Natural killer cell (primary cell): ENCODE measurements at regions not wholly inside any gene's neighbourhood (a gene's known extent, or its start where the extent isn't known, plus 50 kb on each side); places are given as distances from the start of the nearest gene placed in this dataset.

Experiments
- ATAC-seq, 3 donors: fragments of 150-1000 bp in 2 of 3; fragments of 200-7000 bp in 1 of 3; cut with Tn5 transposase; 1 replicate in 1 of 3; 2 replicates in 2 of 3; pipeline ENCODE4 v1.10.0; 2021; ENCODE audit warnings: mild to moderate bottlenecking in 2 of 3, moderate library complexity in 2 of 3
- DNase-seq, 2 donors: peaks; one replicate each; pipeline versions ENCODE4 v3.0.0 to v3.0.0-alpha.2; 2013 to 2021; ENCODE audit warnings: mixed read lengths in 1 of 2
- H3K27ac ChIP-seq: one replicate; pipeline ENCODE4 v1.5.1; 2013; ENCODE audit warnings: mild to moderate bottlenecking, low read length
- H3K27me3 ChIP-seq: one replicate; pipeline ENCODE4 v1.6.1; 2013; ENCODE audit warnings: low read length; ENCODE audit not compliant: control insufficient read depth, insufficient read depth
- H3K36me3 ChIP-seq: one replicate; pipeline ENCODE4 v1.6.1; 2013; ENCODE audit warnings: low read length; ENCODE audit not compliant: control insufficient read depth, insufficient read depth
- H3K4me1 ChIP-seq: one replicate; pipeline ENCODE4 v1.6.1; 2013; ENCODE audit warnings: low read length; ENCODE audit not compliant: control insufficient read depth, insufficient read depth
- H3K4me3 ChIP-seq: one replicate; pipeline ENCODE4 v1.5.1; 2013; ENCODE audit warnings: low read length
- H3K9me3 ChIP-seq: one replicate; pipeline ENCODE4 v1.6.1; 2013; ENCODE audit warnings: low read length; ENCODE audit not compliant: control insufficient read depth, insufficient read depth
- H3K27ac Mint-ChIP-seq, 2 donors: one replicate each; pipeline ENCODE4 v1.8.0; 2022; ENCODE audit warnings: mild to moderate bottlenecking in 2 of 2, mixed read lengths in 2 of 2, moderate library complexity in 1 of 2
- H3K27me3 Mint-ChIP-seq, 2 donors: one replicate each; pipeline ENCODE4 v1.8.0; 2022; ENCODE audit warnings: low read depth in 2 of 2, mixed read lengths in 2 of 2
- H3K36me3 Mint-ChIP-seq: one replicate; pipeline ENCODE4 v1.8.0; 2022; ENCODE audit warnings: mixed read lengths
- H3K4me1 Mint-ChIP-seq, 2 donors: one replicate each; pipeline ENCODE4 v1.8.0; 2022; ENCODE audit warnings: mixed read lengths in 2 of 2
- H3K4me3 Mint-ChIP-seq: one replicate; pipeline ENCODE4 v1.8.0; 2022; ENCODE audit warnings: mild to moderate bottlenecking, moderate library complexity, mixed read lengths
- H3K9me3 Mint-ChIP-seq, 2 donors: one replicate each; pipeline ENCODE4 v1.8.0; 2022; ENCODE audit warnings: mixed read lengths in 2 of 2
- CTCF ChIP-seq: fragments of 200-600 bp; IDR thresholded peaks from one replicate; pipeline ENCODE4 v1.8.0; 2022; ENCODE audit warnings: antibody characterized with exemption
- WGBS: methylation state at CpG from one replicate; pipeline ENCODE4 v1.1.7; 2013; ENCODE audit warnings: missing lambda C conversion rate; ENCODE audit not compliant: insufficient coverage; 5-methylcytosine and 5-hydroxymethylcytosine counted together
- intact Hi-C: fragments of 100-400 bp; cut with micrococcal nuclease; formaldehyde crosslinking; loops from one replicate; pipeline ENCODE4 v1.14.2; 2022

GRCh38 chr14:34220378-34220706 lies 241.7 kb downstream of the SPTSSA start:
- Mint-ChIP-seq H3K27me3 (peaks cover 0 to 6% of the 10 kb centered on the region in 2 donors), H3K9me3 (no peaks in the 10 kb centered on the region), H3K36me3 (no peaks in the 10 kb centered on the region), H3K4me3 (no peak overlapping the region), H3K27ac (no peak overlapping the region), H3K4me1 (no peaks in the 10 kb centered on the region)
- no peak for DNase-seq
- no peaks in the 10 kb centered on the region for H3K27me3 ChIP-seq
- WGBS: 50% methylated on average over 2 of the region's 2 CpGs
- no peak overlapping the region for H3K4me3 ChIP-seq
- TF ChIP-seq CTCF: no peak
- no peak overlapping the region for H3K27ac ChIP-seq
- ATAC-seq: no peak
- H3K36me3 ChIP-seq: no peaks in the 10 kb centered on the region
- H3K4me1 ChIP-seq: no peaks in the 10 kb centered on the region
- intact Hi-C loops: no loop called here
- no peaks in the 10 kb centered on the region for H3K9me3 ChIP-seq

- H3K27ac ChIP-seq: no peak overlapping the region
- H3K4me3 Mint-ChIP-seq: no peak overlapping the region
- WGBS: 94% methylated on average over 5 of the region's 7 CpGs
- H3K9me3 ChIP-seq: no peaks in the 10 kb centered on the region
- intact Hi-C loops: no loop called here
- H3K36me3 Mint-ChIP-seq: no peaks in the 10 kb centered on the region
- ATAC-seq (no peak), DNase-seq (no peak)
- no peaks in the 10 kb centered on the region for H3K9me3 Mint-ChIP-seq
- H3K27ac Mint-ChIP-seq: no peak overlapping the region
- TF ChIP-seq CTCF: no peak
- no peaks in the 10 kb centered on the region for H3K4me1 ChIP-seq
- H3K4me3 ChIP-seq: no peak overlapping the region
- H3K36me3 ChIP-seq: no peaks in the 10 kb centered on the region
- H3K4me1 Mint-ChIP-seq: no peaks in the 10 kb centered on the region
- H3K27me3 Mint-ChIP-seq: peaks cover 0 to 6% of the 10 kb centered on the region in 2 donors
- no peaks in the 10 kb centered on the region for H3K27me3 ChIP-seq
Observed at GRCh38 chr14:34219661-34220377, 242.2 kb downstream of the SPTSSA start.

- intact Hi-C loops: no loop called here
- no peak for ATAC-seq
Observed at GRCh38 chr14:34218881-34219280, 243.2 kb downstream of the SPTSSA start.

More at GRCh38 chr14:34218881-34219280, 243.2 kb downstream of the SPTSSA start:
- Mint-ChIP-seq H3K27ac (no peak overlapping the region), H3K4me1 (no peaks in the 10 kb centered on the region), H3K4me3 (no peak overlapping the region), H3K27me3 (peaks cover 0 to 2% of the 10 kb centered on the region in 2 donors), H3K36me3 (no peaks in the 10 kb centered on the region), H3K9me3 (no peaks in the 10 kb centered on the region)
- Histone ChIP-seq H3K9me3 (no peaks in the 10 kb centered on the region), H3K27me3 (no peaks in the 10 kb centered on the region), H3K4me3 (no peak overlapping the region), H3K36me3 (no peaks in the 10 kb centered on the region), H3K27ac (no peak overlapping the region), H3K4me1 (no peaks in the 10 kb centered on the region)
- no peak for DNase-seq
- no peak for TF ChIP-seq CTCF
- 100% methylated on average over 1 of the region's 2 CpGs for WGBS
